NCI-H2107 treated with DMSO at 0.1 percent for 48 hours (cell line): ENCODE measurements at regions not wholly inside any gene's neighbourhood (a gene's known extent, or its start where the extent isn't known, plus 50 kb on each side); places are given as distances from the start of the nearest gene placed in this dataset.
"Not testable (repeated sequence)": the region's sequence is repeated elsewhere in the genome, so short reads cannot be mapped to it uniquely, and the experiment has no call there.

Experiments used
- DNase-seq: peaks from one replicate; lab custom pipeline; 2025; ENCODE audit not compliant: unreplicated experiment; lab: John Stamatoyannopoulos, UW

- no peak for DNase-seq
Observed at GRCh38 chr22:48414651-48415050, 1413.0 kb downstream of the BRD1 start.

- not testable (repeated sequence) for DNase-seq
Observed at GRCh38 chr22:48412931-48413330, 1414.7 kb downstream of the BRD1 start.

GRCh38 chr22:48410536-48410935 lies 1417.1 kb downstream of the BRD1 start:
- no peak for DNase-seq

GRCh38 chr22:48407256-48407955 lies 1420.3 kb downstream of the BRD1 start:
- DNase-seq = no peak

GRCh38 chr22:48406161-48406560 lies 1421.5 kb downstream of the BRD1 start:
- no peak for DNase-seq

GRCh38 chr22:48405741-48406140 lies 1421.9 kb downstream of the BRD1 start:
- no peak for DNase-seq

GRCh38 chr22:48404801-48405447 lies 1422.7 kb downstream of the BRD1 start:
- no peak for DNase-seq

GRCh38 chr22:48403521-48404403 lies 1423.9 kb downstream of the BRD1 start:
- DNase-seq = no peak

GRCh38 chr22:48402591-48403031 lies 1425.1 kb downstream of the BRD1 start:
- no peak for DNase-seq

GRCh38 chr22:48401523-48401922 lies 1426.2 kb downstream of the BRD1 start:
- not testable (repeated sequence) for DNase-seq

GRCh38 chr22:48398181-48398905 lies 1429.3 kb downstream of the BRD1 start:
- no peak for DNase-seq

GRCh38 chr22:48397531-48398180 lies 1430.0 kb downstream of the BRD1 start:
- no peak for DNase-seq

- DNase-seq = no peak
Observed at GRCh38 chr22:48396785-48397530, 1430.7 kb downstream of the BRD1 start.

GRCh38 chr22:48396091-48396784 lies 1431.4 kb downstream of the BRD1 start:
- no peak for DNase-seq

GRCh38 chr22:48395201-48395600 lies 1432.5 kb downstream of the BRD1 start:
- no peak for DNase-seq

- no peak for DNase-seq
Observed at GRCh38 chr22:48394787-48395186, 1432.9 kb downstream of the BRD1 start.

GRCh38 chr22:48393885-48394284 lies 1433.8 kb downstream of the BRD1 start:
- no peak for DNase-seq

- no peak for DNase-seq
Observed at GRCh38 chr22:48393041-48393370, 1434.7 kb downstream of the BRD1 start.

- no peak for DNase-seq
Observed at GRCh38 chr22:48391820-48392219, 1435.9 kb downstream of the BRD1 start.
